BJ (cell line): ENCODE measurements at regions not wholly inside any gene's neighbourhood (a gene's known extent, or its start where the extent isn't known, plus 50 kb on each side); places are given as distances from the start of the nearest gene placed in this dataset.

Source experiments
- CTCF ChIA-PET: fragments of 350-600 bp; formaldehyde crosslinking; extraction: SDS; loops from one replicate; lab custom pipeline; 2021; ENCODE audit warnings: antibody characterized with exemption, inconsistent platforms; lab: Yijun Ruan, JAX
- POLR2A ChIA-PET: fragments of 300-600 bp; sonication (Branson Sonifier 250); formaldehyde crosslinking; extraction: SDS; loops from one replicate; lab custom pipeline; 2021; ENCODE audit warnings: antibody characterized with exemption; lab: Charles Lee
- DNase-seq: peaks from one replicate; pipeline ENCODE4 v3.0.0-alpha.2; 2011; ENCODE audit warnings: low read depth
- H3K27me3 ChIP-seq: 2 replicates; pipeline ENCODE4 v1.6.0; 2011; ENCODE audit warnings: low read length; ENCODE audit not compliant: control insufficient read depth, insufficient read depth
- H3K36me3 ChIP-seq: 2 replicates; pipeline ENCODE4 v1.5.1; 2011; ENCODE audit warnings: low read length; ENCODE audit not compliant: control insufficient read depth, insufficient read depth
- H3K4me3 ChIP-seq: 2 replicates; pipeline ENCODE4 v1.5.1; 2011; ENCODE audit warnings: low read depth, mild to moderate bottlenecking, control low read depth, low read length
- CTCF ChIP-seq: IDR thresholded peaks from 2 replicates; pipeline ENCODE4 v1.5.1; 2011; ENCODE audit warnings: low read depth, mild to moderate bottlenecking, control low read depth, inconsistent platforms, low read length, moderate library complexity; ENCODE audit not compliant: insufficient read depth

GRCh38 chr11:56819916-56820315 is 71.4 kb upstream of the OR9G4 start:
- no peak for TF ChIP-seq CTCF
- no peak for DNase-seq
- no peaks in the 10 kb centered on the region for H3K36me3 ChIP-seq
- CTCF ChIA-PET: no interaction called here
- H3K4me3 ChIP-seq: no peak overlapping the region
- POLR2A ChIA-PET: no interaction called here
- no peaks in the 10 kb centered on the region for H3K27me3 ChIP-seq

- ChIA-PET CTCF (no interaction called here), POLR2A (no interaction called here)
- DNase-seq: no peak
- Histone ChIP-seq H3K27me3 (no peaks in the 10 kb centered on the region), H3K4me3 (no peak overlapping the region), H3K36me3 (no peaks in the 10 kb centered on the region)
- TF ChIP-seq CTCF: no peak
These were observed 69.2 kb upstream of the OR9G4 start for GRCh38 chr11:56817661-56818060.

- no peak for DNase-seq
- no peaks in the 10 kb centered on the region for H3K36me3 ChIP-seq
- no peaks in the 10 kb centered on the region for H3K27me3 ChIP-seq
- CTCF ChIA-PET: no interaction called here
- H3K4me3 ChIP-seq: no peak overlapping the region
- no peak for TF ChIP-seq CTCF
- POLR2A ChIA-PET: no interaction called here
These were observed 67.8 kb upstream of the OR9G4 start for GRCh38 chr11:56816259-56816658.

GRCh38 chr11:56808326-56808725 is 59.8 kb upstream of the OR9G4 start:
- Histone ChIP-seq H3K27me3 (no peaks in the 10 kb centered on the region), H3K36me3 (no peaks in the 10 kb centered on the region), H3K4me3 (no peak overlapping the region)
- TF ChIP-seq CTCF: no peak
- POLR2A ChIA-PET: no interaction called here
- no peak for DNase-seq
- CTCF ChIA-PET: no interaction called here

DNA sequence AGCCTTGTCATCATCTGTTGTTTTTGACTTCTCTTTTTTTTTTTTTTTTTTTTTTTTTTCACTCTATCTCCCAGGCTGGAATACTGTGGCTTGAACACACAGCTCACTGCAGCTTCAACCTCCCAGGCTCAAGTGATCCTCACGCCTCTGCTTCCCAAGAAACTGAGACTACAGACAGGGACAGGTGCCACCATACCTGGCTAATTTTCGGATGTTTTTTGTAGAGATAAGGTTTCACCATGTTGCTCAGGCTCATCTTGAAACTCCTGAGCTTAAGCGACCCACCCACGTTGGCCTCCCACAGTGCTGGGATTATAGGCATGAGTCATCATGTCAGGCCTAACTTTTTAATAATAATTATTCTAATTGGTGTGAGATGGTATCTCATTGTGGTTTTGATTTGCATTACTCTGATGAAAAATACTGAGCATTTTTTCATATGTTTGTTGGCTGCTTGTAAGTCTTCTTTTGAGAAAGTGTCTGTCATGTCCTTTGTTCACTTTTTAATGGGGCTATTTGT is 51.3 kb upstream of the OR9G4 start:
- POLR2A ChIA-PET: no interaction called here
- Histone ChIP-seq H3K4me3 (no peak overlapping the region), H3K27me3 (no peaks in the 10 kb centered on the region), H3K36me3 (no peaks in the 10 kb centered on the region)
- CTCF ChIA-PET: interaction anchor here (1.2 kb wide), 1 partner anchor 17 kb away, joined by 4 read pairs; no protein-coding TSS in a partner anchor
- no peak for DNase-seq
- no peak for TF ChIP-seq CTCF
